Tibial nerve (tissue), 4 donors: ENCODE measurements at regions not wholly inside any gene's neighbourhood (a gene's known extent, or its start where the extent isn't known, plus 50 kb on each side); places are given as distances from the start of the nearest gene placed in this dataset.

Experiments used
- EP300 ChIP-seq, 2 donors: sonication (generic); formaldehyde crosslinking; IDR thresholded peaks; one replicate each; pipeline ENCODE4 v1.6.1; 2017; ENCODE audit warnings: antibody characterized with exemption in 2 of 2, mild to moderate bottlenecking in 1 of 2
- TF ChIP-seq, protein P1 (sequence below), 5 experiments: fragments of 200-600 bp in 3 of 5; fragments of 450-650 bp in 2 of 5; sonication (generic) in 3 of 5; IDR thresholded peaks; one replicate each; pipeline ENCODE4 v1.5.1; 2016 to 2019; ENCODE audit warnings: antibody characterized with exemption in 5 of 5, mild to moderate bottlenecking in 3 of 5, moderate library complexity in 2 of 5

DNA sequence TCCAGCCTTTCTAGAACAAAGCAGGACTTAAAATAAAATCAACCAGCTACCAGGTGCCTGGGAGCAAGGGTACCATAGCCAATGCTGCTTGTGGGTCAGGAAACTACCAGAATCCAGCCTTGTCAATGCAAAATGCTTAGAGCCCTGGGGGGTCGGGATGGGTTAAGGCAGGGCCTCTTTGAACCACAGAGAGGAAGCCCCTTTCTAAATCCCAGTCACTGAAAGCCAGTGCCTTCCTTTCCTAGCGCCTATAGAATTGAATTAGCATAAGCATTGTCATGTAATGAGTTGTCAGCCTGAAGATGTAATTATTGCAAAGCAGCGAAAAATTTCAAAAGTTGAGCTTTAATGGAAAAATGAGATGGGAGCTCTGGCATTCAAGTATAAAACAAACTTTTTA, 176.6 kb upstream of the DAB1 start:
- TF ChIP-seq, protein P1, sequence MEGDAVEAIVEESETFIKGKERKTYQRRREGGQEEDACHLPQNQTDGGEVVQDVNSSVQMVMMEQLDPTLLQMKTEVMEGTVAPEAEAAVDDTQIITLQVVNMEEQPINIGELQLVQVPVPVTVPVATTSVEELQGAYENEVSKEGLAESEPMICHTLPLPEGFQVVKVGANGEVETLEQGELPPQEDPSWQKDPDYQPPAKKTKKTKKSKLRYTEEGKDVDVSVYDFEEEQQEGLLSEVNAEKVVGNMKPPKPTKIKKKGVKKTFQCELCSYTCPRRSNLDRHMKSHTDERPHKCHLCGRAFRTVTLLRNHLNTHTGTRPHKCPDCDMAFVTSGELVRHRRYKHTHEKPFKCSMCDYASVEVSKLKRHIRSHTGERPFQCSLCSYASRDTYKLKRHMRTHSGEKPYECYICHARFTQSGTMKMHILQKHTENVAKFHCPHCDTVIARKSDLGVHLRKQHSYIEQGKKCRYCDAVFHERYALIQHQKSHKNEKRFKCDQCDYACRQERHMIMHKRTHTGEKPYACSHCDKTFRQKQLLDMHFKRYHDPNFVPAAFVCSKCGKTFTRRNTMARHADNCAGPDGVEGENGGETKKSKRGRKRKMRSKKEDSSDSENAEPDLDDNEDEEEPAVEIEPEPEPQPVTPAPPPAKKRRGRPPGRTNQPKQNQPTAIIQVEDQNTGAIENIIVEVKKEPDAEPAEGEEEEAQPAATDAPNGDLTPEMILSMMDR (IDR thresholded peaks at IDR 0.05): no peak
- TF ChIP-seq EP300 (IDR thresholded peaks at IDR 0.05): no peak
